GM03348 (cell line): ENCODE measurements at regions not wholly inside any gene's neighbourhood (a gene's known extent, or its start where the extent isn't known, plus 50 kb on each side); places are given as distances from the start of the nearest gene placed in this dataset.

Experiments used
- DNase-seq: peaks from one replicate; pipeline ENCODE4 v3.0.0; 2012; ENCODE audit warnings: low spot score

GRCh38 chr12:59219148-59219547 lies 298.8 kb upstream of the LRIG3 start:
- no peak for DNase-seq

GRCh38 chr12:59196989-59197388 lies 276.7 kb upstream of the LRIG3 start:
- DNase-seq: no peak

- DNase-seq: no peak
Observed at GRCh38 chr12:59194794-59195193, 274.5 kb upstream of the LRIG3 start.

- DNase-seq: no peak
Observed at GRCh38 chr12:59193476-59194050, 273.3 kb upstream of the LRIG3 start.

- DNase-seq: no peak
Observed at GRCh38 chr12:59191372-59191771, 271.1 kb upstream of the LRIG3 start.

DNA sequence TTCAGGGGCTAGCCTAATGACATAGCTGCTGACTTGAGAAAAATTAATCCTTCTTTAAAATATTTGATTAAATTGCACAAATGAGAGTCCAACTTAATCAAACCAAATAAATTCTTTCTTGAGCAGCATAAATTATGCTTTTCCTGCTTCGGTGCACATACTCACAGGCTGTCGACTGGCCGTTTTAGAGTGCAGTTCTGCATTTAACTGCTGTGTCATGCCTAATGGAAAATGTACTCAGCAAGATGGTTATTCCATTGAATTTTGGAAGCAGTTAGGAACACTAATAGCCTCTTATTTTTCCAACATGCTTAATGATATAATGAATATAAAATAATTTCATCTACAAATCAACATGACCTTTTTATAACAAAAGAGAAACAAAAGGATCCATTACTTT lies 266.1 kb upstream of the LRIG3 start:
- DNase-seq: no peak

GRCh38 chr12:59185295-59185694 lies 265.0 kb upstream of the LRIG3 start:
- DNase-seq: no peak

- DNase-seq: no peak
Observed at GRCh38 chr12:59182658-59183455, 262.6 kb upstream of the LRIG3 start.

DNA sequence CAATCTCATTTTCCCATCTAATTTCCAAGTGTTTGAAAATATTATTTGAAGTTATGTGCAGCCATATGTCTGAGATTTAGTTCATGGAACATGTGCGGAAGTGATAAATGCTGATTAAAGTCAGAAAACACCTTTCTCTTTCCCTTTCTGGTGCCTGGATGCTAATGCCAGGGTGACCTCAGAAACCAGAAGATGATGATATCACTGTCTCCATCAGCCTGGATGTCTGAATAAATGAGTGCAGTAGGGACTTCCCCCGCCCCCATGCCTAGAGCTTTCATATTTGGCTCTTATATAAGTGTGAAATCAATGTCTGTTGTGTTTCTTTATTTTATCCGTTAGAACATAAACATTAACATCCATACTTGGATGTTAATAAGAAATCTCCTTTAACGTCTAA lies 261.9 kb upstream of the LRIG3 start:
- no peak for DNase-seq

- no peak for DNase-seq
Observed at GRCh38 chr12:59181196-59181777, 261.0 kb upstream of the LRIG3 start.

DNA sequence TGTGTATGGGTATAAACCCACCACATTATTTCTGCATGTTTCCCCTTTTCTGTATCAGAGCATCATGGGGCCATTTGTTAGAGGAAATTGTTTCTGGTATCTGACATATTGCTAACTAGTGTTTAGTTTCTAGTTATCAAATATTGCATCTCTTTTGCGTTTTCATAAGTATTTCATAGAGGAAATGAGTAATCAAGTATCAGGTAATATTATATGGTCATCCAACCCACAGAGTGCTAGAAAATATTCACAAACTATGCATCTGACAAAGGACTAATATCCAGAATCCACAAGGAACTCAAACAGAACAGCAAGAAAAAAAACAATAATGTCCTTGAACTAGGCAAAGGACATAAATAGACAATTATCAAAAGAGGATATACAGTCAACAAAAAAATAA lies 258.9 kb upstream of the LRIG3 start:
- no peak for DNase-seq

DNA sequence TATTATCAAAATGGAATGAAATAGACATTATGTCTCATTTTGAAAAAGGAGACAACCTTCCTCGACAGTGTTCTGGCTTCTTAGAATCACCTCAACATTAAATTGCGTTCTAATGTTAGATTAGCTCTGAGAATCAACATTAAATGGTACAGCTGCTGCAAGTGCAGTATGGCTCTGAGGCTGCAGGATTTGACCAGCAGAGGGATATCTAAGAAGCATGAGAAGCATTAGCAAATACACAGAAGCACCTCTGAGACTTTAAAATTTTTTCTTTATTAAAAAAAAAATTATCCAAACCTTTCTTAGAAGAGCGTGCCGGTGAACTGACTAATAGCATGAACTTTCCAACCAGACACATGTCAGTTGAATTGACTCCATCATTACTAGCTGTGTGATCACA lies 253.4 kb upstream of the LRIG3 start:
- no peak for DNase-seq

- no peak for DNase-seq
Observed at GRCh38 chr12:59168647-59169046, 248.3 kb upstream of the LRIG3 start.

- no peak for DNase-seq
Observed at GRCh38 chr12:59166457-59166856, 246.2 kb upstream of the LRIG3 start.

GRCh38 chr12:59164991-59165718 lies 244.9 kb upstream of the LRIG3 start:
- DNase-seq: peak; percentile 37

GRCh38 chr12:59164226-59164625 lies 243.9 kb upstream of the LRIG3 start:
- no peak for DNase-seq

DNA sequence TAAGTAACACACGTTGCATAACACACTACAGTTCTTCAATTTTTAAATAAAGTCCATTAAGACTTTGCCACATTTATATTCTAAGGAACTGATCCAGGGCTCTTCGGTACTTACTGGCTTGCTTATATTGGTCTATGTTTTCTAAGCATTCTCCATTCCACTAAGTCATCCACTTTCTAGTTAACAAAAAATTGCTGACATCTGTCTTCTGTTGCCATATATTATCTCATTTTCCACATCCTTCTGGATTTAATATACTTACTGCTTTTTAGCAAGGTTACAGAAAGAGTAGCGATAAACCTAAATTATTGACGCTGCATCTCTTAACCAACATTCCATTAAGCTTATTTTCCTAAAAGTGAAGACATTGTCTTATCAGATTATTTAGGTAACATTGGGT lies 238.4 kb upstream of the LRIG3 start:
- no peak for DNase-seq

DNA sequence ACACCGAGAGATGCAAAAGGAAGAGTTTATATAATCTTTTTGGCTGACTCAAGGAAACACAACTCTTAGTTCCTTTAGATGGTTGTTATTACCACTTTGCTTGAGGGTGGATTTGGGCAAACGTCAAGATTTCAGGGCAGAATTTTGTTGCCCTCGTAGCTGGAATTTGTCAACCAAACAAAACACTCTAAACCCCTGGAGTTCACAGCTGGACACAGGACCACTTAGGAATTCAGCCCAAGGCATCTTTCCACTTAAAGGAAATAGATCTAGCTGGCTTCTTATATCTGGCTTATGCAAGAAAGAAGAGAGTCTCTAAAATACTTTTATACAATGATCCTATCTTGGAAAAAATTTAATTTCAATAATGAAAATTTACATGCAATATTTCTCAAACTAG lies 237.8 kb upstream of the LRIG3 start:
- no peak for DNase-seq

GRCh38 chr12:59155448-59155847 lies 235.1 kb upstream of the LRIG3 start:
- DNase-seq: no peak

- DNase-seq: peak; percentile 63
Observed at GRCh38 chr12:59151243-59151642, 230.9 kb upstream of the LRIG3 start.

- peak; percentile 63 for DNase-seq
Observed at GRCh38 chr12:59149995-59150642, 229.8 kb upstream of the LRIG3 start.

GRCh38 chr12:59147791-59148190 lies 227.5 kb upstream of the LRIG3 start:
- no peak for DNase-seq
